Hepatocyte (in vitro differentiated cells): ENCODE measurements at regions not wholly inside any gene's neighbourhood (a gene's known extent, or its start where the extent isn't known, plus 50 kb on each side); places are given as distances from the start of the nearest gene placed in this dataset.

Experiments used
- CTCF ChIP-seq: fragments of 200-600 bp; sonication (generic); IDR thresholded peaks from 2 replicates; pipeline ENCODE4 v1.5.1; 2016; ENCODE audit warnings: antibody characterized with exemption, mild to moderate bottlenecking; ENCODE audit not compliant: poor library complexity
- EZH2 ChIP-seq: fragments of 200-600 bp; sonication (generic); IDR thresholded peaks from 2 replicates; pipeline ENCODE4 v1.6.1; 2016; ENCODE audit warnings: antibody characterized with exemption, mild to moderate bottlenecking, borderline replicate concordance

GRCh38 chr6:113185299-113185698 is 671.8 kb upstream of the MARCKS start:
- TF ChIP-seq CTCF (no peak), EZH2 (no peak)
